LNCaP clone FGC (cell line): ENCODE measurements at regions not wholly inside any gene's neighbourhood (a gene's known extent, or its start where the extent isn't known, plus 50 kb on each side); places are given as distances from the start of the nearest gene placed in this dataset.
"Not testable (repeated sequence)": the region's sequence is repeated elsewhere in the genome, so short reads cannot be mapped to it uniquely, and the experiment has no call there.

Experiments
- DNase-seq: peaks from one replicate; pipeline ENCODE4 v3.0.0-alpha.2; 2011; ENCODE audit warnings: low read depth
- H3K4me3 ChIP-seq: 2 replicates; pipeline ENCODE4 v1.5.1; 2011; ENCODE audit warnings: mild to moderate bottlenecking, low read depth, low read length, control low read depth
- CTCF ChIP-seq: IDR thresholded peaks from 2 replicates; pipeline ENCODE4 v1.5.1; 2012; ENCODE audit warnings: mild to moderate bottlenecking; ENCODE audit not compliant: control insufficient read depth, insufficient read depth; ENCODE audit errors: extremely low read depth

GRCh38 chr5:57642698-57643097 is 160.1 kb upstream of the ACTBL2 start:
- no peak for TF ChIP-seq CTCF
- DNase-seq: no peak
- no peak overlapping the region for H3K4me3 ChIP-seq

- no peak overlapping the region for H3K4me3 ChIP-seq
- no peak for DNase-seq
- no peak for TF ChIP-seq CTCF
These were observed 159.5 kb upstream of the ACTBL2 start for GRCh38 chr5:57642066-57642465.

- no peak for DNase-seq
- TF ChIP-seq CTCF: no peak
- no peak overlapping the region for H3K4me3 ChIP-seq
These were observed 152.7 kb upstream of the ACTBL2 start for GRCh38 chr5:57635146-57635777.

GRCh38 chr5:57632937-57633336 is 150.3 kb upstream of the ACTBL2 start:
- H3K4me3 ChIP-seq: no peak overlapping the region
- DNase-seq: no peak
- no peak for TF ChIP-seq CTCF

- DNase-seq, H3K4me3 ChIP-seq: not testable (repeated sequence)
These were observed 148.5 kb upstream of the ACTBL2 start for GRCh38 chr5:57631139-57631538.

- H3K4me3 ChIP-seq: no peak overlapping the region
- TF ChIP-seq CTCF: no peak
- DNase-seq: no peak
These were observed 145.1 kb upstream of the ACTBL2 start for GRCh38 chr5:57627661-57628060.

GRCh38 chr5:57626703-57627102 is 144.1 kb upstream of the ACTBL2 start:
- DNase-seq: no peak
- no peak for TF ChIP-seq CTCF
- H3K4me3 ChIP-seq: no peak overlapping the region
